ENCODE measurements at regions not wholly inside any gene's neighbourhood (a gene's known extent, or its start where the extent isn't known, plus 50 kb on each side); places are given as distances from the start of the nearest gene placed in this dataset.
"Not testable (repeated sequence)": the region's sequence is repeated elsewhere in the genome, so short reads cannot be mapped to it uniquely, and the experiment has no call there.

GRCh38 chr1:38746941-38747600 lies 112.5 kb downstream of the RRAGC start:
- DNase-seq (ENCODE audit: low read depth), result no peak

DNA sequence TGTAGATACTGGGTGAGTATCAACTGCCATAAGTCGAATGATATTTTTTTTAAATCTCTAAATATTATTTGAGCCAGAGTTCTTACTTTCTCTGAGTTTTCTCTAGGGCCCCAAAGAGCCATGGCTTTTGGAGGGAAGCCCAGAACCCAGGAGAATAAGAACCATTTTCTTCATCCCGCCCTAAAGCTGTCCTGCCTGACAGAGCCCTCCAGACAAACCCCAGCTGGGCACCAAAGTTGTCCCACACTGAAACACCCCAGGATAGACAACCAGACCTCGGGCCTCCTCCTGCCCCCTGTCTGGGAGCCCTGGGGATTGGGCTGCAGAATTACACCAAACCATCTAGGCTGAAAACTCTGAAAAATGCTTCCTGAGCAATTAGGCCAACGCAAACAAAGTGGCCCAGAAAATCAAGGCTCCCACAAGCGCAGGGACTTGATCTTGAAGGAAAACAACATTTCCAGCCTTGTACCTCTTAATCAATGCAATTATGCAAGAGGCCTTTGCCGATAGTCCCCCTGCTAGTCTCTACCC lies 113.1 kb downstream of the RRAGC start:
- no peak for DNase-seq (ENCODE audit: low read depth)

- DNase-seq (ENCODE audit: low read depth), result no peak
Observed at GRCh38 chr1:38745476-38746401, 113.8 kb downstream of the RRAGC start.

- no peak for DNase-seq (ENCODE audit: low read depth)
Observed at GRCh38 chr1:38744452-38745350, 114.9 kb downstream of the RRAGC start.

- DNase-seq (ENCODE audit: low read depth), result no peak
Observed at GRCh38 chr1:38743184-38743583, 116.4 kb downstream of the RRAGC start.

DNA sequence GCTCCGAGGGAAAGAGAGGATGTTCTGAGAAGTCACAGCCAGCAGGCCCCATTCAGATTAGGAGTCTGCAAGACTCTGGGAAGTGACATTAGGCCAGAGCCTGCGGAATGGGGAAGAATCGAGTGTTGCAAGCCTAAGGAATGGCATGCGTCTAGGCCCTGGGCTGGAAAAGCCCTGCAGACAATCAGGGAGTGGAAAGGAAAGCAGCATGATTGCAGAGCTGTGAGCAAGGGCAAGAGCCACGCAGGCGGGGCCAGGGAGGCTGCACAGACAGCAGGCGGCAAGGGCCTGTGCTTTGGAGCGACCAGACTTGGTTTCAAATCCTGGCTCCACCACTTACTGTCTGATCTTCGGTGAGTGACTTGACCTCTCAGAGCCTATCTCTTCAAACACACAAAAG lies 118.2 kb downstream of the RRAGC start:
- DNase-seq (ENCODE audit: low read depth), result no peak

- DNase-seq (ENCODE audit: low read depth), result no peak
Observed at GRCh38 chr1:38740487-38740886, 119.1 kb downstream of the RRAGC start.

GRCh38 chr1:38738207-38738606 lies 121.4 kb downstream of the RRAGC start:
- DNase-seq (ENCODE audit: low read depth), result no peak

GRCh38 chr1:38736399-38736798 lies 123.2 kb downstream of the RRAGC start:
- no peak for DNase-seq (ENCODE audit: low read depth)

DNA sequence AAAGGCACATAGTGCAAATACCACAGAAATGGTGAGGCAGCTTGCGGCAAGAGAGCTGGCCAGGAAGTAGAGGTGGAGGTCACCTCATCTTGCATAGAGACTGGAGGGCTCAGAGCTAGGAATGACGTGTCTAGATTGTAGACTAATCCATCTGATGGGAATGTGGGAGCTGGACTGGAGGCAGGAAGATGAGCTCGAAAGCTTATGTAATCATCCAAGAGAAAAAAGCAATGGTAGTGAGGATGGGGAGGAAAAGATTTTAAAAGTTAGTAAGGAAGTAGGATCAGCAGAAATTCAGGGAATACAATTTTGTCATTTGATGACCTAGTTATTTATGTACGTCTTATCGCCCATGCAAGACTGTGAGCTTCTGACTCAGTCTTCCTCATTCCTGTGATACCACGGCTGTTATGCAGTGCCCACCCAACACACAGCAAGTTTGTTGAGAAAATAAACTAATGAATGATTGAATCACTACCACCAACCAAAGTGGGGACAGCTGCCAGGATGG lies 123.9 kb downstream of the RRAGC start:
- peak; percentile 73 for DNase-seq (ENCODE audit: low read depth)

- DNase-seq (ENCODE audit: low read depth), result no peak
Observed at GRCh38 chr1:38733761-38734160, 125.8 kb downstream of the RRAGC start.

GRCh38 chr1:38730511-38731397 lies 128.8 kb downstream of the RRAGC start:
- peak; percentile 19 for DNase-seq (ENCODE audit: low read depth)

GRCh38 chr1:38728585-38728908 lies 131.0 kb downstream of the RRAGC start:
- no peak for DNase-seq (ENCODE audit: low read depth)

DNA sequence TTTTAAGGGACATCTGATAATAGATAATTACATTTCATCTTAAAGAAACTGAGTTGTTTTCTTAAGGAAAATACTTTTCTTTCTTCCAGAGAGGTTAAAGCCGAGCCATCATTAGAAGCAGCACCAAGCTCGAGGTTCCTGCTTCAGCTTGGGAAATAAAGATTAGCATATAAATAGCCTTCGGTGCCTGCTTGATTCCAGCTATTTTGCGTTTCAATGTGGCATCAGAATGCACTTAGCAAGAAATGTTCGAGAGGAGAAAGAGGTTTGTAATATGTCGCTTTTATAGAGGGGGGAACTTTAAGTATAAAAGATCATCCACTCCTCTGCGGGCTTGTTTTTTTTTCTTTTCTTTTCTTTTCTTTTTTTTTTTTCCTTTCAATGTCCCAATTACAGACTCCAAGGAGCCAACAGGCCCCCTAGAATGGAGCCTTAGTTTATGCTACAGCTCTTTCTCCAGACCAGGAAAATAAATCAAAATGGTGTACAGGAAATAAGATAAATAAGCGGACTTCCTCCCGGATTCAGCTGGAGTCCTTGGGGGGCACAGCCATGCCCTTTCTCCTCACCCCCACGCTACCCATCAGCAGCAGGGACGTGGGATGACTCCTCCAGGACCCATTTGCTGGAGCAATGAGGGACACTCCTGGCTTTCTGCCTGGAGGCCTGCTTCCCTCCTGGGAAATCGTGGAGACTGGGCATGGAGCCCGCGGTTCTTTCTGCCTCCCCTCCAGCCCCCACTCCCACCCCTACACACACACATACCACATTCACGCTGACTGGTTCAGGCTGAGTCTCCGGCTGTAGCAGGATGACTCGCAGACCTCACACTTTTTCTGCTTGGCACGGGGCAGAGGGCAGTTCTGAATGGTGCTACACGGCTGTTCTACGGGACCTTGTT lies 131.6 kb downstream of the RRAGC start:
- DNase-seq (ENCODE audit: low read depth), result peak; percentile 82

DNA sequence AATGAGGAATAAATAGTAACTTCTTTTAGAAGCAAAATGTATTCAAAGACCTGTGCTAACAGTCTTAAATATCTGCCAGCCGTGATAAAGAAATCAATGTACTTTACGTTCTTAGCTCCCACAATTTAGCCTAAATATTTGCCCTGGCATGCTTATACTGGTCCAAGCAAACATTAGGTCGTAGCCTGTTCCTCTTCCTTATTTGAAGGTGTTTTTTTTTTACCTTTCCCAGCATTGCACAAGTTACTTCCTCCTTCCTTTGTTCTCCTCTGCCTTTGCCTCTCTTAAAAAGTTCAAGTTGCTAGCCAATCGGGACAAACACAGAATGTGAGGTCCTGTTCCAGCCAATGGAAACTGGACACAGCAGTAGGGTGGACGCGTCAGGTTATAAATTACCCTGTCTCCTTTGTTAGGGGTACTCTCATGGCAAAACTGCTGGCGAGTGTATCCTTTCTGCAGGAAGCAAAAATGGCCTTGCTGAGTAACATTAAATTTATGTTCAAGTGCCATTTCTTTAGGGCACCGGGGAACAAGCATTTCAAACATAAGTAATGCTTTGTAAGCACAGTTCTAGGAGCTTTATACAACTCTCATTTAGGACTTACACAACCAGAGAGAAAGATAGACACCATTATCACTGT lies 134.1 kb downstream of the RRAGC start:
- DNase-seq (ENCODE audit: low read depth), result not testable (repeated sequence)

GRCh38 chr1:38724160-38725131 lies 135.1 kb downstream of the RRAGC start:
- no peak for DNase-seq (ENCODE audit: low read depth)

- DNase-seq (ENCODE audit: low read depth), result no peak
Observed at GRCh38 chr1:38721816-38722215, 137.8 kb downstream of the RRAGC start.

GRCh38 chr1:38719880-38720279 lies 139.7 kb downstream of the RRAGC start:
- no peak for DNase-seq (ENCODE audit: low read depth)

All from RPMI7951 (cell line).